B cell (primary cell): ENCODE measurements at regions not wholly inside any gene's neighbourhood (a gene's known extent, or its start where the extent isn't known, plus 50 kb on each side); places are given as distances from the start of the nearest gene placed in this dataset.

Experiments
- ATAC-seq: fragments of 200-7000 bp; cut with Tn5 transposase; one replicate; pipeline ENCODE4 v1.10.0; 2021; ENCODE audit warnings: low read depth, mild to moderate bottlenecking, moderate number of reproducible peaks, moderate library complexity
- CTCF ChIA-PET: fragments of 350-600 bp; sonication (Branson Sonifier 250); formaldehyde crosslinking; loops from one replicate; lab custom pipeline; 2021; ENCODE audit warnings: antibody characterized with exemption, inconsistent platforms; lab: Charles Lee
- POLR2A ChIA-PET: fragments of 350-600 bp; sonication (Branson Sonifier 250); formaldehyde crosslinking; loops from one replicate; lab custom pipeline; 2021; ENCODE audit warnings: antibody characterized with exemption; lab: Charles Lee
- DNase-seq: peaks from one replicate; pipeline ENCODE4 v3.0.0; 2013
- H2AFZ ChIP-seq: 2 replicates; pipeline ENCODE4 v1.6.1; 2012; ENCODE audit warnings: mild to moderate bottlenecking, low read depth, low read length; ENCODE audit not compliant: insufficient read depth, poor library complexity, severe bottlenecking
- H3K27ac ChIP-seq, 2 donors: 1 replicate in 1 of 2; 2 replicates in 1 of 2; pipeline ENCODE4 v1.5.1; 2012 to 2013; ENCODE audit warnings: low read length in 2 of 2, mild to moderate bottlenecking in 2 of 2, moderate library complexity in 1 of 2
- H3K27me3 ChIP-seq, 4 experiments: fragments of 200-600 bp in 1 of 4; sonication (generic) in 1 of 4; replicated peaks in 1 of 4; 1 replicate in 2 of 4; 2 replicates in 2 of 4; pipeline versions ENCODE4 v1.6.1 to v1.7.0; 2013 to 2016; ENCODE audit warnings: low read length in 3 of 4, mild to moderate bottlenecking in 2 of 4, mixed read lengths in 1 of 4, moderate library complexity in 1 of 4; ENCODE audit not compliant: insufficient read depth in 4 of 4, control insufficient read depth in 3 of 4; ENCODE audit errors: control extremely low read depth in 1 of 4
- H3K36me3 ChIP-seq, 2 experiments: replicated peaks in 1 of 2; 1 replicate in 1 of 2; 2 replicates in 1 of 2; pipeline versions ENCODE4 v1.6.1 to v1.7.1; 2013; ENCODE audit warnings: low read length in 1 of 2; ENCODE audit not compliant: insufficient read depth in 2 of 2, control insufficient read depth in 1 of 2; ENCODE audit errors: control extremely low read depth in 1 of 2, extremely low read depth in 1 of 2
- H3K4me1 ChIP-seq, 2 donors: fragments of 200-600 bp in 1 of 2; sonication (generic) in 1 of 2; 1 replicate in 1 of 2; 2 replicates in 1 of 2; pipeline versions ENCODE4 v1.5.1 to v1.6.1; 2013 to 2017; ENCODE audit warnings: low read length in 2 of 2; ENCODE audit not compliant: control insufficient read depth in 2 of 2, insufficient read depth in 2 of 2
- H3K4me2 ChIP-seq: replicated peaks from 2 replicates; pipeline ENCODE3; 2012; ENCODE audit warnings: mild to moderate bottlenecking, low read depth, low read length; ENCODE audit not compliant: poor library complexity, severe bottlenecking
- H3K4me3 ChIP-seq, 5 experiments: fragments of 200-600 bp in 1 of 5; sonication (generic) in 1 of 5; 1 replicate in 3 of 5; 2 replicates in 2 of 5; pipeline versions ENCODE4 v1.5.1 to v1.7.0; 2011 to 2016; ENCODE audit warnings: low read length in 4 of 5, mild to moderate bottlenecking in 4 of 5, low read depth in 2 of 5, control low read depth in 1 of 5, moderate library complexity in 1 of 5; ENCODE audit not compliant: insufficient read depth in 1 of 5; ENCODE audit errors: control extremely low read depth in 1 of 5, extremely low read depth in 1 of 5
- H3K79me2 ChIP-seq: fragments of 200-600 bp; sonication (generic); one replicate; pipeline ENCODE4 v1.6.0; 2016; ENCODE audit warnings: low read length; ENCODE audit not compliant: control insufficient read depth, insufficient read depth
- H3K9ac ChIP-seq: fragments of 200-600 bp; sonication (generic); 2 replicates; pipeline ENCODE4 v1.6.1; 2017; ENCODE audit warnings: mild to moderate bottlenecking, low read length, moderate library complexity
- H3K9me3 ChIP-seq, 3 donors: one replicate each; pipeline versions ENCODE4 v1.6.1 to v1.7.1; 2013; ENCODE audit warnings: low read length in 2 of 3; ENCODE audit not compliant: control insufficient read depth in 2 of 3, insufficient read depth in 1 of 3; ENCODE audit errors: control extremely low read depth in 1 of 3
- H4K20me1 ChIP-seq: 2 replicates; pipeline ENCODE4 v1.6.0; 2012; ENCODE audit warnings: mild to moderate bottlenecking, low read length; ENCODE audit not compliant: insufficient read depth, control insufficient read depth, poor library complexity, severe bottlenecking
- H3K27ac Mint-ChIP-seq: one replicate; pipeline ENCODE4 v1.8.0; 2021; ENCODE audit warnings: mixed read lengths
- H3K27me3 Mint-ChIP-seq: one replicate; pipeline ENCODE4 v1.8.0; 2021; ENCODE audit warnings: mixed read lengths
- H3K4me1 Mint-ChIP-seq: one replicate; pipeline ENCODE4 v1.8.0; 2021; ENCODE audit warnings: mixed read lengths
- H3K4me3 Mint-ChIP-seq: one replicate; pipeline ENCODE4 v1.8.0; 2021; ENCODE audit warnings: mixed read lengths
- H3K9me3 Mint-ChIP-seq: one replicate; pipeline ENCODE4 v1.8.0; 2022; ENCODE audit warnings: mixed read lengths; ENCODE audit not compliant: insufficient read depth
- CTCF ChIP-seq: fragments of 200-600 bp; IDR thresholded peaks from one replicate; pipeline ENCODE4 v1.8.0; 2022; ENCODE audit warnings: antibody characterized with exemption, mild to moderate bottlenecking
- EZH2 ChIP-seq: IDR thresholded peaks from 2 replicates; pipeline ENCODE4 v1.6.1; 2012; ENCODE audit warnings: borderline replicate concordance, low read depth, mild to moderate bottlenecking, moderate library complexity, low read length; ENCODE audit not compliant: insufficient read depth, poor library complexity, severe bottlenecking
- WGBS: methylation state at CpG from one replicate; pipeline ENCODE4 v1.1.5; 2013; ENCODE audit warnings: missing lambda C conversion rate; ENCODE audit not compliant: insufficient coverage; 5-methylcytosine and 5-hydroxymethylcytosine counted together
- intact Hi-C: fragments of 100-400 bp; cut with micrococcal nuclease; formaldehyde crosslinking; loops from one replicate; pipeline ENCODE4 v1.10.0; 2022

GRCh38 chr18:10049747-10050146 is 135.9 kb downstream of the VAPA start:
- CTCF ChIA-PET: no interaction called here
- H3K4me3 Mint-ChIP-seq: no peak overlapping the region

DNA sequence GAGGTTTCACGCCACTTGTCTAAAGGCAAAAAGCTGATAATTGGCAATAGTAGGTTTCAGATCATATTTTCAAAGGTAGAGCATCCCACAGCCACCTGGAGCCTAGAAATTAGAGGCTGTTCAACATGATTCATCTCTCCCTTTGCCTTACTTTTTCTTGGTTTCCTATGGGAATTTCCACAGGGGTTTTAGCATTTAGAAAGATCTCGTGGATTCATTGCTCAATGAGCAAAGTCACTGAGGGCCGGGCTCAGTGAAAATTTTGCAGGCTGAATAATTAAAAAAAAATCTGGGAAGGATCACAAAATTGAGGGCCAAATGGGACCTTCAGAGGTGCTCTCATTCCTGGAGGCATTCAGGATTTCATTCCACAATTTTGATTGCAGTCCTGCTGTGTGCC is 137.1 kb downstream of the VAPA start:
- H3K9me3 Mint-ChIP-seq: no peaks in the 10 kb centered on the region
- DNase-seq: no peak
- WGBS: 85% methylated on average over 2 of the region's 3 CpGs

More at GRCh38 chr18:10049747-10050146, 135.9 kb downstream of the VAPA start:
- Histone ChIP-seq H3K79me2 (no peaks in the 10 kb centered on the region), H3K36me3 (no peaks in the 10 kb centered on the region), H4K20me1 (no peaks in the 10 kb centered on the region), H3K9ac (no peak overlapping the region), H3K27ac (no peak overlapping the region), H3K9me3 (no peaks in the 10 kb centered on the region), H3K4me2 (no peak overlapping the region), H3K4me3 (no peak overlapping the region), H3K27me3 (no peaks in the 10 kb centered on the region), H2AFZ (no peak overlapping the region), H3K4me1 (no peaks in the 10 kb centered on the region)
- TF ChIP-seq CTCF: no peak
- no peak for TF ChIP-seq EZH2
- Mint-ChIP-seq H3K27me3 (peaks cover 12% of the 10 kb centered on the region), H3K4me1 (no peaks in the 10 kb centered on the region), H3K9me3 (no peaks in the 10 kb centered on the region), H3K27ac (no peak overlapping the region)
- POLR2A ChIA-PET: no interaction called here
- ATAC-seq (no peak), DNase-seq (no peak)
- WGBS: no CpG with 5 or more reads among the region's 3 CpGs
- intact Hi-C loops: no loop called here

More for the DNA sequence above, 137.1 kb downstream of the VAPA start:
- Mint-ChIP-seq H3K4me1 (no peaks in the 10 kb centered on the region), H3K27me3 (peaks cover 6% of the 10 kb centered on the region), H3K4me3 (no peak overlapping the region), H3K27ac (no peak overlapping the region)
- no peak overlapping the region for H3K4me3 ChIP-seq
- H3K9me3 ChIP-seq: no peaks in the 10 kb centered on the region
- ATAC-seq: no peak
- H2AFZ ChIP-seq: no peak overlapping the region
- H3K27me3 ChIP-seq: no peaks in the 10 kb centered on the region
- H4K20me1 ChIP-seq: no peaks in the 10 kb centered on the region
- ChIA-PET POLR2A (no interaction called here), CTCF (no interaction called here)
- no peak for TF ChIP-seq CTCF
- no peak for TF ChIP-seq EZH2
- H3K4me2 ChIP-seq: no peak overlapping the region
- H3K36me3 ChIP-seq: no peaks in the 10 kb centered on the region
- intact Hi-C loops: no loop called here
- no peaks in the 10 kb centered on the region for H3K4me1 ChIP-seq
- H3K79me2 ChIP-seq: no peaks in the 10 kb centered on the region
- H3K27ac ChIP-seq: no peak overlapping the region
- H3K9ac ChIP-seq: no peak overlapping the region
